Thyroid gland (tissue), 4 donors: ENCODE measurements at regions not wholly inside any gene's neighbourhood (a gene's known extent, or its start where the extent isn't known, plus 50 kb on each side); places are given as distances from the start of the nearest gene placed in this dataset.
A peak's percentile ranks its signal among the peaks of the same experiment; 100 is the strongest.
"Not testable (repeated sequence)": the region's sequence is repeated elsewhere in the genome, so short reads cannot be mapped to it uniquely, and the experiment has no call there.

ENCODE experiments used
- DNase-seq, 2 donors: peaks; one replicate each; pipeline ENCODE4 v3.0.0-alpha.2; 2019
- H3K27ac ChIP-seq, 3 donors: fragments of 200-600 bp; sonication (generic); 1 replicate in 2 of 3; 2 replicates in 1 of 3; pipeline ENCODE4 v1.5.1; 2016 to 2019; ENCODE audit warnings: mild to moderate bottlenecking in 1 of 3, moderate library complexity in 1 of 3
- H3K27me3 ChIP-seq: fragments of 200-600 bp; sonication (generic); one replicate; pipeline ENCODE4 v1.5.1; 2019
- H3K36me3 ChIP-seq, 2 donors: fragments of 200-600 bp; sonication (generic); one replicate each; pipeline ENCODE4 v1.5.1; 2016 to 2019
- H3K4me1 ChIP-seq, 2 donors: fragments of 200-600 bp; sonication (generic); one replicate each; pipeline ENCODE4 v1.5.1; 2017 to 2019
- H3K4me3 ChIP-seq, 3 donors: fragments of 200-600 bp; sonication (generic); replicated peaks in 1 of 3; 1 replicate in 2 of 3; 2 replicates in 1 of 3; pipeline ENCODE4 v1.5.1; 2016; ENCODE audit warnings: mild to moderate bottlenecking in 1 of 3
- H3K9me3 ChIP-seq: fragments of 200-600 bp; sonication (generic); one replicate; pipeline ENCODE4 v1.5.1; 2017
- CTCF ChIP-seq, 6 experiments: fragments of 200-600 bp in 3 of 6; fragments of 450-650 bp in 3 of 6; sonication (generic) in 3 of 6; IDR thresholded peaks; one replicate each; pipeline ENCODE4 v1.5.1; 2016 to 2019; ENCODE audit warnings: antibody characterized with exemption in 6 of 6, mild to moderate bottlenecking in 2 of 6, inconsistent platforms in 1 of 6, moderate library complexity in 1 of 6
- POLR2A ChIP-seq, 2 donors: fragments of 450-650 bp; IDR thresholded peaks; one replicate each; pipeline ENCODE4 v1.6.1; 2017; ENCODE audit warnings: antibody characterized with exemption in 2 of 2, mild to moderate bottlenecking in 2 of 2, moderate library complexity in 1 of 2
- WGBS, 2 donors: methylation state at CpG; one replicate each; pipeline ENCODE4 v1.1.5; 2017; 5-methylcytosine and 5-hydroxymethylcytosine counted together
- intact Hi-C: fragments of 100-400 bp; cut with DNase I; formaldehyde crosslinking; loops from one replicate; pipeline ENCODE4 v1.15.1; 2023

GRCh38 chrX:73963682-73964081 lies 111.2 kb upstream of the XIST start:
- H3K4me3 ChIP-seq, result no peak overlapping the region
- WGBS, 2 donors, result 42 to 57% methylated on average over 4 of the region's 9 CpGs
- no peaks in the 10 kb centered on the region for H3K9me3 ChIP-seq
- intact Hi-C loops, result no loop called here
- no peaks in the 10 kb centered on the region for H3K36me3 ChIP-seq
- peak; percentile 23 to 56 for DNase-seq
- H3K4me1 ChIP-seq, result peaks cover 11 to 27% of the 10 kb centered on the region in 2 donors
- H3K27me3 ChIP-seq, result no peaks in the 10 kb centered on the region
- H3K27ac ChIP-seq, result peak overlapping the region; percentile 75 to 95 (median 92)
- TF ChIP-seq CTCF (IDR thresholded peaks at IDR 0.05), result no peak
- no peak for TF ChIP-seq POLR2A (IDR thresholded peaks at IDR 0.05)

- peaks cover 11 to 27% of the 10 kb centered on the region in 2 donors for H3K4me1 ChIP-seq
- 95 to 100% methylated on average over 3 of the region's 8 CpGs for WGBS, 2 donors
- intact Hi-C loops, result no loop called here
- no peak overlapping the region for H3K4me3 ChIP-seq
- peak overlapping the region; percentile 75 to 95 (median 92) for H3K27ac ChIP-seq
- no peaks in the 10 kb centered on the region for H3K9me3 ChIP-seq
- no peaks in the 10 kb centered on the region for H3K36me3 ChIP-seq
- no peak for DNase-seq
- no peak for TF ChIP-seq CTCF (IDR thresholded peaks at IDR 0.05)
- no peaks in the 10 kb centered on the region for H3K27me3 ChIP-seq
These were observed 110.4 kb upstream of the XIST start for GRCh38 chrX:73962948-73963347.

- WGBS, 2 donors, result 92 to 99% methylated on average over 6 of the region's 6 CpGs
- H3K27ac ChIP-seq, H3K36me3 ChIP-seq, intact Hi-C loops, DNase-seq, H3K9me3 ChIP-seq, H3K27me3 ChIP-seq, H3K4me3 ChIP-seq: not testable (repeated sequence)
- H3K4me1 ChIP-seq, result peaks cover 11 to 27% of the 10 kb centered on the region in 2 donors
These were observed 109.4 kb upstream of the XIST start for GRCh38 chrX:73961867-73962266.

- Histone ChIP-seq H3K4me3 (peak overlapping the region in 2 of 3 donors; percentile 60 to 65), H3K27me3 (no peaks in the 10 kb centered on the region), H3K9me3 (no peaks in the 10 kb centered on the region), H3K27ac (peak overlapping the region; percentile 1 to 83 (median 81)), H3K4me1 (peaks cover 3 to 5% of the 10 kb centered on the region in 2 donors), H3K36me3 (peaks cover 0 to 9% of the 10 kb centered on the region in 2 donors)
- no peak for DNase-seq
- WGBS, 2 donors, result 0% methylated on average over 8 of the region's 8 CpGs
- intact Hi-C loops, result loop anchor here (10.0 kb wide), 1 partner anchor 90 kb away; the partner anchor contains the start of gene XIST
- no peak for TF ChIP-seq POLR2A (IDR thresholded peaks at IDR 0.05)
- TF ChIP-seq CTCF (IDR thresholded peaks at IDR 0.05), result no peak
These were observed 92.0 kb upstream of the XIST start for GRCh38 chrX:73944563-73944908.

- Histone ChIP-seq H3K36me3 (peaks cover 0 to 4% of the 10 kb centered on the region in 2 donors), H3K4me1 (peaks cover 3 to 5% of the 10 kb centered on the region in 2 donors), H3K4me3 (peak overlapping the region in 2 of 3 donors; percentile 60 to 65), H3K9me3 (no peaks in the 10 kb centered on the region), H3K27ac (peak overlapping the region; percentile 1 to 83 (median 81)), H3K27me3 (no peaks in the 10 kb centered on the region)
- TF ChIP-seq POLR2A (IDR thresholded peaks at IDR 0.05), result peak in 1 of 2 donors; percentile 82
- TF ChIP-seq CTCF (IDR thresholded peaks at IDR 0.05), result peak in 1 of 6 experiments; percentile 18
- WGBS, 2 donors, result 6 to 7% methylated on average over 34 to 39 of the region's 39 CpGs
- intact Hi-C loops, result loop anchor here (10.0 kb wide), 1 partner anchor 89 kb away; the partner anchor contains the start of gene XIST
- peak; percentile 83 to 84 for DNase-seq
These were observed 91.4 kb upstream of the XIST start for GRCh38 chrX:73943693-73944562.
